ENCODE measurements at regions not wholly inside any gene's neighbourhood (a gene's known extent, or its start where the extent isn't known, plus 50 kb on each side); places are given as distances from the start of the nearest gene placed in this dataset.

DNA sequence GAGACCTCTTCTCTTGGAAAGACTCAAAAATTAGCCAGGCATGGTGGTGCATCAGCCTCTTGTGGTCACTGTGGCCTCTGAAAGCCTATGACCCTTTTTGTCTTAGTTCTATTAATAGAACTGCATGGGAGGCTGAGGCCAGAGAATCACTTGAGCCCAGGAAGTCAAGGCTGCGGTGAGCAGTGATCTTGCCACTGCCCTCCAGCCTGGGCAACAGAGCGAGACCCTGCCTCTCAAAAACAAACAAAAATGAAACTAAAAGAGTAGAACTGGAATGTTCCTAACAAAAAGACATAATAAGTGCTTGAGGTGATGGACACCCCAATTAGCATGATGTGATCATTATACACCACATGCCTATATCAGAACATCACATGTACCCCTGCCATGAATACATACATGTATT lies 197.0 kb upstream of the EEA1 start:
- no peak overlapping the region for H2AFZ ChIP-seq
- H3K36me3 ChIP-seq (ENCODE audit: insufficient read depth): no peaks in the 10 kb centered on the region
- ATAC-seq: no peak
- H3K27me3 Mint-ChIP-seq (ENCODE audit: insufficient read depth, low read depth, poor library complexity): peaks cover 2% of the 10 kb centered on the region
- H3K27ac Mint-ChIP-seq: no peak overlapping the region
- H3K36me3 Mint-ChIP-seq (ENCODE audit: low read depth): no peaks in the 10 kb centered on the region
- no peaks in the 10 kb centered on the region for H3F3A ChIP-seq (replicated peaks; ENCODE audit: low read depth)
- no peaks in the 10 kb centered on the region for H3K9me3 Mint-ChIP-seq
- no peak for TF ChIP-seq JUNB (IDR thresholded peaks at IDR 0.05; ENCODE audit: unreplicated experiment)
- no peak for TF ChIP-seq POLR2AphosphoS5 (IDR thresholded peaks at IDR 0.05; ENCODE audit: low read depth)
- TF ChIP-seq EZH2 (IDR thresholded peaks at IDR 0.05; ENCODE audit: low read depth, unreplicated experiment): no peak
- TF ChIP-seq ZNF331 (CRISPR knock-in tag; IDR thresholded peaks at IDR 0.05; ENCODE audit: low read depth): no peak
- TF ChIP-seq EZH2phosphoT487 (IDR thresholded peaks at IDR 0.05; ENCODE audit: unreplicated experiment): no peak
- TF ChIP-seq, protein P1, sequence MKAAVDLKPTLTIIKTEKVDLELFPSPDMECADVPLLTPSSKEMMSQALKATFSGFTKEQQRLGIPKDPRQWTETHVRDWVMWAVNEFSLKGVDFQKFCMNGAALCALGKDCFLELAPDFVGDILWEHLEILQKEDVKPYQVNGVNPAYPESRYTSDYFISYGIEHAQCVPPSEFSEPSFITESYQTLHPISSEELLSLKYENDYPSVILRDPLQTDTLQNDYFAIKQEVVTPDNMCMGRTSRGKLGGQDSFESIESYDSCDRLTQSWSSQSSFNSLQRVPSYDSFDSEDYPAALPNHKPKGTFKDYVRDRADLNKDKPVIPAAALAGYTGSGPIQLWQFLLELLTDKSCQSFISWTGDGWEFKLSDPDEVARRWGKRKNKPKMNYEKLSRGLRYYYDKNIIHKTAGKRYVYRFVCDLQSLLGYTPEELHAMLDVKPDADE (IDR thresholded peaks at IDR 0.05): no peak
- TF ChIP-seq STAT1 (IDR thresholded peaks at IDR 0.05; ENCODE audit: unreplicated experiment): no peak
- no peak for TF ChIP-seq NANOG (IDR thresholded peaks at IDR 0.05; ENCODE audit: borderline replicate concordance)
- TF ChIP-seq CREB1 (CRISPR knock-in tag; IDR thresholded peaks at IDR 0.05; ENCODE audit: low read depth): no peak
- TF ChIP-seq ZNF114 (CRISPR knock-in tag; IDR thresholded peaks at IDR 0.05): no peak
- TF ChIP-seq, protein P2, sequence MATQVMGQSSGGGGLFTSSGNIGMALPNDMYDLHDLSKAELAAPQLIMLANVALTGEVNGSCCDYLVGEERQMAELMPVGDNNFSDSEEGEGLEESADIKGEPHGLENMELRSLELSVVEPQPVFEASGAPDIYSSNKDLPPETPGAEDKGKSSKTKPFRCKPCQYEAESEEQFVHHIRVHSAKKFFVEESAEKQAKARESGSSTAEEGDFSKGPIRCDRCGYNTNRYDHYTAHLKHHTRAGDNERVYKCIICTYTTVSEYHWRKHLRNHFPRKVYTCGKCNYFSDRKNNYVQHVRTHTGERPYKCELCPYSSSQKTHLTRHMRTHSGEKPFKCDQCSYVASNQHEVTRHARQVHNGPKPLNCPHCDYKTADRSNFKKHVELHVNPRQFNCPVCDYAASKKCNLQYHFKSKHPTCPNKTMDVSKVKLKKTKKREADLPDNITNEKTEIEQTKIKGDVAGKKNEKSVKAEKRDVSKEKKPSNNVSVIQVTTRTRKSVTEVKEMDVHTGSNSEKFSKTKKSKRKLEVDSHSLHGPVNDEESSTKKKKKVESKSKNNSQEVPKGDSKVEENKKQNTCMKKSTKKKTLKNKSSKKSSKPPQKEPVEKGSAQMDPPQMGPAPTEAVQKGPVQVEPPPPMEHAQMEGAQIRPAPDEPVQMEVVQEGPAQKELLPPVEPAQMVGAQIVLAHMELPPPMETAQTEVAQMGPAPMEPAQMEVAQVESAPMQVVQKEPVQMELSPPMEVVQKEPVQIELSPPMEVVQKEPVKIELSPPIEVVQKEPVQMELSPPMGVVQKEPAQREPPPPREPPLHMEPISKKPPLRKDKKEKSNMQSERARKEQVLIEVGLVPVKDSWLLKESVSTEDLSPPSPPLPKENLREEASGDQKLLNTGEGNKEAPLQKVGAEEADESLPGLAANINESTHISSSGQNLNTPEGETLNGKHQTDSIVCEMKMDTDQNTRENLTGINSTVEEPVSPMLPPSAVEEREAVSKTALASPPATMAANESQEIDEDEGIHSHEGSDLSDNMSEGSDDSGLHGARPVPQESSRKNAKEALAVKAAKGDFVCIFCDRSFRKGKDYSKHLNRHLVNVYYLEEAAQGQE (IDR thresholded peaks at IDR 0.05; ENCODE audit: unreplicated experiment): no peak
- TF ChIP-seq, protein P3, sequence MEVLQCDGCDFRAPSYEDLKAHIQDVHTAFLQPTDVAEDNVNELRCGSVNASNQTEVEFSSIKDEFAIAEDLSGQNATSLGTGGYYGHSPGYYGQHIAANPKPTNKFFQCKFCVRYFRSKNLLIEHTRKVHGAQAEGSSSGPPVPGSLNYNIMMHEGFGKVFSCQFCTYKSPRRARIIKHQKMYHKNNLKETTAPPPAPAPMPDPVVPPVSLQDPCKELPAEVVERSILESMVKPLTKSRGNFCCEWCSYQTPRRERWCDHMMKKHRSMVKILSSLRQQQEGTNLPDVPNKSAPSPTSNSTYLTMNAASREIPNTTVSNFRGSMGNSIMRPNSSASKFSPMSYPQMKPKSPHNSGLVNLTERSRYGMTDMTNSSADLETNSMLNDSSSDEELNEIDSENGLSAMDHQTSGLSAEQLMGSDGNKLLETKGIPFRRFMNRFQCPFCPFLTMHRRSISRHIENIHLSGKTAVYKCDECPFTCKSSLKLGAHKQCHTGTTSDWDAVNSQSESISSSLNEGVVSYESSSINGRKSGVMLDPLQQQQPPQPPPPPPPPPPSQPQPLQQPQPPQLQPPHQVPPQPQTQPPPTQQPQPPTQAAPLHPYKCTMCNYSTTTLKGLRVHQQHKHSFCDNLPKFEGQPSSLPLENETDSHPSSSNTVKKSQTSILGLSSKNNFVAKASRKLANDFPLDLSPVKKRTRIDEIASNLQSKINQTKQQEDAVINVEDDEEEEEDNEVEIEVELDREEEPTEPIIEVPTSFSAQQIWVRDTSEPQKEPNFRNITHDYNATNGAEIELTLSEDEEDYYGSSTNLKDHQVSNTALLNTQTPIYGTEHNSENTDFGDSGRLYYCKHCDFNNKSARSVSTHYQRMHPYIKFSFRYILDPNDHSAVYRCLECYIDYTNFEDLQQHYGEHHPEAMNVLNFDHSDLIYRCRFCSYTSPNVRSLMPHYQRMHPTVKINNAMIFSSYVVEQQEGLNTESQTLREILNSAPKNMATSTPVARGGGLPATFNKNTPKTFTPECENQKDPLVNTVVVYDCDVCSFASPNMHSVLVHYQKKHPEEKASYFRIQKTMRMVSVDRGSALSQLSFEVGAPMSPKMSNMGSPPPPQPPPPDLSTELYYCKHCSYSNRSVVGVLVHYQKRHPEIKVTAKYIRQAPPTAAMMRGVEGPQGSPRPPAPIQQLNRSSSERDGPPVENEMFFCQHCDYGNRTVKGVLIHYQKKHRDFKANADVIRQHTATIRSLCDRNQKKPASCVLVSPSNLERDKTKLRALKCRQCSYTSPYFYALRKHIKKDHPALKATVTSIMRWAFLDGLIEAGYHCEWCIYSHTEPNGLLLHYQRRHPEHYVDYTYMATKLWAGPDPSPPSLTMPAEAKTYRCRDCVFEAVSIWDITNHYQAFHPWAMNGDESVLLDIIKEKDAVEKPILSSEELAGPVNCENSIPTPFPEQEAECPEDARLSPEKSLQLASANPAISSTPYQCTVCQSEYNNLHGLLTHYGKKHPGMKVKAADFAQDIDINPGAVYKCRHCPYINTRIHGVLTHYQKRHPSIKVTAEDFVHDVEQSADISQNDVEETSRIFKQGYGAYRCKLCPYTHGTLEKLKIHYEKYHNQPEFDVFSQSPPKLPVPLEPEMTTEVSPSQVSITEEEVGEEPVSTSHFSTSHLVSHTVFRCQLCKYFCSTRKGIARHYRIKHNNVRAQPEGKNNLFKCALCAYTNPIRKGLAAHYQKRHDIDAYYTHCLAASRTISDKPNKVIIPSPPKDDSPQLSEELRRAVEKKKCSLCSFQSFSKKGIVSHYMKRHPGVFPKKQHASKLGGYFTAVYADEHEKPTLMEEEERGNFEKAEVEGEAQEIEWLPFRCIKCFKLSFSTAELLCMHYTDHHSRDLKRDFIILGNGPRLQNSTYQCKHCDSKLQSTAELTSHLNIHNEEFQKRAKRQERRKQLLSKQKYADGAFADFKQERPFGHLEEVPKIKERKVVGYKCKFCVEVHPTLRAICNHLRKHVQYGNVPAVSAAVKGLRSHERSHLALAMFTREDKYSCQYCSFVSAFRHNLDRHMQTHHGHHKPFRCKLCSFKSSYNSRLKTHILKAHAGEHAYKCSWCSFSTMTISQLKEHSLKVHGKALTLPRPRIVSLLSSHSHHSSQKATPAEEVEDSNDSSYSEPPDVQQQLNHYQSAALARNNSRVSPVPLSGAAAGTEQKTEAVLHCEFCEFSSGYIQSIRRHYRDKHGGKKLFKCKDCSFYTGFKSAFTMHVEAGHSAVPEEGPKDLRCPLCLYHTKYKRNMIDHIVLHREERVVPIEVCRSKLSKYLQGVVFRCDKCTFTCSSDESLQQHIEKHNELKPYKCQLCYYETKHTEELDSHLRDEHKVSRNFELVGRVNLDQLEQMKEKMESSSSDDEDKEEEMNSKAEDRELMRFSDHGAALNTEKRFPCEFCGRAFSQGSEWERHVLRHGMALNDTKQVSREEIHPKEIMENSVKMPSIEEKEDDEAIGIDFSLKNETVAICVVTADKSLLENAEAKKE (CRISPR knock-in tag; IDR thresholded peaks at IDR 0.05): no peak
- TF ChIP-seq, protein P4, sequence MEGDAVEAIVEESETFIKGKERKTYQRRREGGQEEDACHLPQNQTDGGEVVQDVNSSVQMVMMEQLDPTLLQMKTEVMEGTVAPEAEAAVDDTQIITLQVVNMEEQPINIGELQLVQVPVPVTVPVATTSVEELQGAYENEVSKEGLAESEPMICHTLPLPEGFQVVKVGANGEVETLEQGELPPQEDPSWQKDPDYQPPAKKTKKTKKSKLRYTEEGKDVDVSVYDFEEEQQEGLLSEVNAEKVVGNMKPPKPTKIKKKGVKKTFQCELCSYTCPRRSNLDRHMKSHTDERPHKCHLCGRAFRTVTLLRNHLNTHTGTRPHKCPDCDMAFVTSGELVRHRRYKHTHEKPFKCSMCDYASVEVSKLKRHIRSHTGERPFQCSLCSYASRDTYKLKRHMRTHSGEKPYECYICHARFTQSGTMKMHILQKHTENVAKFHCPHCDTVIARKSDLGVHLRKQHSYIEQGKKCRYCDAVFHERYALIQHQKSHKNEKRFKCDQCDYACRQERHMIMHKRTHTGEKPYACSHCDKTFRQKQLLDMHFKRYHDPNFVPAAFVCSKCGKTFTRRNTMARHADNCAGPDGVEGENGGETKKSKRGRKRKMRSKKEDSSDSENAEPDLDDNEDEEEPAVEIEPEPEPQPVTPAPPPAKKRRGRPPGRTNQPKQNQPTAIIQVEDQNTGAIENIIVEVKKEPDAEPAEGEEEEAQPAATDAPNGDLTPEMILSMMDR (conservative IDR thresholded peaks at IDR 0.05; ENCODE audit: low read depth in 2 of 2): no peak
- H3K79me2 ChIP-seq (replicated peaks; ENCODE audit: insufficient read depth): no peaks in the 10 kb centered on the region
- no peak overlapping the region for H3K4me3 ChIP-seq
- no peak overlapping the region for H3K4me2 ChIP-seq
- H4K20me1 ChIP-seq (replicated peaks; ENCODE audit: insufficient read depth): no peaks in the 10 kb centered on the region
- H3K4me3 Mint-ChIP-seq: no peak overlapping the region
- H3K9me2 ChIP-seq (ENCODE audit: insufficient read depth): no peaks in the 10 kb centered on the region
- no peaks in the 10 kb centered on the region for H3K27me3 ChIP-seq (ENCODE audit: insufficient read depth)
- 0 out of 2 replicates have a peak, but pooled peaks cover 3% of the 10 kb centered on the region for H3K4me1 ChIP-seq (ENCODE audit: insufficient read depth)
- H3K4me1 Mint-ChIP-seq: peaks cover 4% of the 10 kb centered on the region; the same call in 2 of the 3 replicates
- no peak overlapping the region for H3K27ac ChIP-seq (ENCODE audit: low read depth)
- DNase-seq (ENCODE audit: low spot score): no peak
